ENCODE measurements at regions not wholly inside any gene's neighbourhood (a gene's known extent, or its start where the extent isn't known, plus 50 kb on each side); places are given as distances from the start of the nearest gene placed in this dataset.
"Not testable (repeated sequence)": the region's sequence is repeated elsewhere in the genome, so short reads cannot be mapped to it uniquely, and the experiment has no call there.

- H3K27ac ChIP-seq: no peak overlapping the region
- H3K4me3 ChIP-seq (ENCODE audit: low read depth in 1 of 2, low read length in 1 of 2): no peak overlapping the region
- no peaks in the 10 kb centered on the region for H3K36me3 ChIP-seq
- H3K9me3 ChIP-seq: no peaks in the 10 kb centered on the region
- H3K4me1 ChIP-seq (ENCODE audit: control insufficient read depth in 1 of 2, insufficient read depth in 1 of 2, low read depth in 1 of 2, low read length in 1 of 2): no peaks in the 10 kb centered on the region
- TF ChIP-seq CTCF (IDR thresholded peaks at IDR 0.05): no peak
- H3K27me3 ChIP-seq: no peaks in the 10 kb centered on the region
These were observed 248.8 kb downstream of the IRS1 start for GRCh38 chr2:226550801-226551200.

GRCh38 chr2:226548732-226549131 is 250.9 kb downstream of the IRS1 start:
- H3K27me3 ChIP-seq: no peaks in the 10 kb centered on the region
- no peak overlapping the region for H3K4me3 ChIP-seq (ENCODE audit: low read depth in 1 of 2, low read length in 1 of 2)
- H3K36me3 ChIP-seq: no peaks in the 10 kb centered on the region
- no peak for TF ChIP-seq CTCF (IDR thresholded peaks at IDR 0.05)
- H3K4me1 ChIP-seq (ENCODE audit: control insufficient read depth in 1 of 2, insufficient read depth in 1 of 2, low read depth in 1 of 2, low read length in 1 of 2): no peaks in the 10 kb centered on the region
- H3K9me3 ChIP-seq: no peaks in the 10 kb centered on the region
- no peak overlapping the region for H3K27ac ChIP-seq

- Histone ChIP-seq H3K27me3 (no peaks in the 10 kb centered on the region), H3K27ac (no peak overlapping the region), H3K36me3 (no peaks in the 10 kb centered on the region), H3K4me1 (ENCODE audit: control insufficient read depth in 1 of 2, insufficient read depth in 1 of 2, low read depth in 1 of 2, low read length in 1 of 2) (no peaks in the 10 kb centered on the region), H3K9me3 (no peaks in the 10 kb centered on the region), H3K4me3 (ENCODE audit: low read depth in 1 of 2, low read length in 1 of 2) (no peak overlapping the region)
- no peak for TF ChIP-seq CTCF (IDR thresholded peaks at IDR 0.05)
These were observed 254.9 kb downstream of the IRS1 start for GRCh38 chr2:226544596-226545210.

GRCh38 chr2:226540204-226540994 is 259.2 kb downstream of the IRS1 start:
- Histone ChIP-seq H3K4me3 (ENCODE audit: low read depth in 1 of 2, low read length in 1 of 2) (no peak overlapping the region), H3K27me3 (no peaks in the 10 kb centered on the region), H3K36me3 (no peaks in the 10 kb centered on the region), H3K27ac (no peak overlapping the region), H3K9me3 (no peaks in the 10 kb centered on the region), H3K4me1 (ENCODE audit: control insufficient read depth in 1 of 2, insufficient read depth in 1 of 2, low read depth in 1 of 2, low read length in 1 of 2) (no peaks in the 10 kb centered on the region)
- no peak for TF ChIP-seq CTCF (IDR thresholded peaks at IDR 0.05)

- no peaks in the 10 kb centered on the region for H3K4me1 ChIP-seq (ENCODE audit: control insufficient read depth in 1 of 2, insufficient read depth in 1 of 2, low read depth in 1 of 2, low read length in 1 of 2)
- no peaks in the 10 kb centered on the region for H3K9me3 ChIP-seq
- H3K4me3 ChIP-seq (ENCODE audit: low read depth in 1 of 2, low read length in 1 of 2): no peak overlapping the region
- TF ChIP-seq CTCF (IDR thresholded peaks at IDR 0.05): no peak
- H3K27ac ChIP-seq: no peak overlapping the region
- H3K36me3 ChIP-seq: no peaks in the 10 kb centered on the region
- H3K27me3 ChIP-seq: no peaks in the 10 kb centered on the region
These were observed 263.2 kb downstream of the IRS1 start for GRCh38 chr2:226536410-226536809.

- H3K27ac ChIP-seq; H3K9me3 ChIP-seq; H3K36me3 ChIP-seq; H3K27me3 ChIP-seq; H3K4me1 ChIP-seq (ENCODE audit: control insufficient read depth in 1 of 2, insufficient read depth in 1 of 2, low read depth in 1 of 2, low read length in 1 of 2); H3K4me3 ChIP-seq (ENCODE audit: low read depth in 1 of 2, low read length in 1 of 2): not testable (repeated sequence)
These were observed 266.6 kb downstream of the IRS1 start for GRCh38 chr2:226532976-226533375.

All from neutrophil (primary cell).